ENCODE measurements at regions not wholly inside any gene's neighbourhood (a gene's known extent, or its start where the extent isn't known, plus 50 kb on each side); places are given as distances from the start of the nearest gene placed in this dataset.

DNA sequence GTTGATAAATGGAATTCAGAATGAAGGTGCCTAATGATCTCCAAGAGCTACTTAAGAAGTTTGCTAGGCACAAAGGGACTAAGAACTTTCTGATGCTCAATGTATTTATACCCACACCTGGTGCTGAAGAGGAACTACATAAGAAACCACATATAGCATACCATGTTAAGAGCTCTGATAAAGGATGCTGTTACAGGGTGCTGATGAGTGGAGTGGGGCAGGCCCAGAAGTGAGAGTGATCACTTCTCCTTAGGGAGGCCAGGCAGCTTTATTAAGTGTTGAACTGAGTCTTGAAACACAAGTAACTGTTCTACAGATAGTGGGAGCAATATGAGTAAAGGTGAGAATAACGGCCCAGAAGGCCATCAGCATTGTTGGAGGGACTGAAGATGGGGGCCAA is 68.3 kb upstream of the CHRDL1 start:
- DNase-seq (ENCODE audit: low read depth): no peak

DNA sequence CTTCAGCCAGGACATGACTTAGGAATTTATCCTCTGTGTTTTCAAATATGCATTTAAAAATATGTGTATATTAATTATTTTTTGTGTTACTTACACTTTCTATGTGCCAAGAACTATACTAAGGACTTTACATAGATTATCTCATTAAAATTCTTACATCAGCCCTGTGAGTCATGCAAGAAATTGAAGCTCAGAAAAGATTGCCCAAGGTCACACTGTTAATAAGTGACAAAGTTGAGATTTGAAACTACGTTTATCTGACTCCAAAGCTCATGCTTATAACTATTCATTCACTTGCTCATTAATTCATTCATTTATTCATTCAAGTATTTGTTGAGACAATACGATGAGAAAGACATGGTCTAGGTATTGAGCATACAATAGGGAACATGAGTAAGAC is 62.9 kb upstream of the CHRDL1 start:
- DNase-seq (ENCODE audit: low read depth): no peak

DNA sequence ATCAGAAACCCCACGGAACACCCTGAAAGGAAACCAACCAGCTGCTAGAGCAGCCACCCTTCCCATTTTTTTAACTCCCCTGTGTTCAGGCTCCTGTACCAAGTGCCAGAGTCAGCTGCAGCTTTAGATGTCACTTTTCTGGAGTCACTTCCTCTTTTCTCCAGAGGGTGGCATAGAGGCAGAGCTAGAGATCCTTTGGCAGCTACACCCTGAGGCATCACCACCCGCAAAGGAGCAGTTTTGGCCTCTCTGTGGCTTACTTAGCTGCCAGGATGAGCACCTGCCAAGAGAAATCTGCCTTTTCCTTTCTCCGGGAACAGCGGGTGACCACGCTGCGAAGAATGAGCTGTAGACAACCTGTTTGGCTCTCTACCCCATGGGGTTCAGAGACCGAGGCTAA is 58.0 kb upstream of the CHRDL1 start:
- DNase-seq (ENCODE audit: low read depth): peak; percentile 41

DNA sequence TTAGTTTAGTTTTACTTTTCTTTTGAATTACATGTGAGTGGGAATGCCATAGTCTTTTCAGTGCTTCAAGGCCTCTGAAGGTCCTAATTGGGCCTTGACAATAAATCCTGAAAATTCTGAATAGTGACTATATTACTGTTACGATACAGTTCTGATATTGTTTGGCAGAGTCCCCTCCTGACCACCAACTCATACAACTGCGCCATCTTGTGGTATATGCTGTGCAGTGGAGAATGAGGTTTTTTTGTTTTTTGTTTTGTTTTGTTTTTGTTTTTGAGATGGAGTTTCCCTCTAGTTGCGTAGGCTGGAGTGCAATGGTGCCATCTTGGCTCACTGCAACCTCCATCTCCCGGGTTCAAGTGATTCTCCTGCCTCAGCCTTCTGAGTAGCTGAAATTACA is 56.6 kb upstream of the CHRDL1 start:
- peak; percentile 2 for DNase-seq (ENCODE audit: low read depth)

DNA sequence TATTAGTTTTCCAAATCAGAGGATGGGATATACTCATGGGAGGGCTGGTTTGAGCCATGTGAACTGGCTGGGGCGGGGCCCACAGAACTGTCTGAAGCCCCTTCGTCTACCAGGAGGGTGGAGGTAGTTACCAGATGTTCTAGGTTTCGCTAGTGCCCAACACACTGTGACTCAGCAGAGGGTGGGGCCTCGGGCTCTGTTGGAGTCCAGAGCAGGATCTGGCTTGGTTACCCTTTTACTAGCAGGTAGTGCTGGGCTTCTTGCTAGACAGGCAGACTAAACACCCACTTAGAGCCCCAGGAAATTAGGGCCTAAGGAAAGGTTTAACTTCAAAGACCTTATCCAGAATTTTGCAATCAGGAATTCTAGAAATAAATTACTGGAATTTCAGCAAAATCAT is 56.2 kb upstream of the CHRDL1 start:
- no peak for DNase-seq (ENCODE audit: low read depth)

DNA sequence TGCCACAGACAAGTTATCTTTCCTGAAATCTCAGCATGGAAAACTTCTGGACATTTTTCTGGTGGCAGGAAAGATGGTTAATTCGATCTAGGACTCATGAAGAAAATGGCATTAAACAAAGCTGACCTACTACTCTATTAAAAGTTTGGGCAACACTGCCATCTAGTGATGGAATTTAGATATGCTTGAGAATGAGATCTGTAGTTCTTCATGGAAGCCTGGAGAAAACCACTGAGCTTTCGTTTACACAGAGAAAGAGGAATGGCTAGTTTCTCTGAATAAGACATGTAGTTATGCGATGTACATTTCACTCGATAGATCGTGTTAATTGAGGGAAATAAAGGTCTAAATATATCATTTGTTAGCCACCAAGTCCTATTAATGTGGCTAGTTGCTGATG is 51.7 kb upstream of the CHRDL1 start:
- DNase-seq (ENCODE audit: low read depth): peak; percentile 68

DNA sequence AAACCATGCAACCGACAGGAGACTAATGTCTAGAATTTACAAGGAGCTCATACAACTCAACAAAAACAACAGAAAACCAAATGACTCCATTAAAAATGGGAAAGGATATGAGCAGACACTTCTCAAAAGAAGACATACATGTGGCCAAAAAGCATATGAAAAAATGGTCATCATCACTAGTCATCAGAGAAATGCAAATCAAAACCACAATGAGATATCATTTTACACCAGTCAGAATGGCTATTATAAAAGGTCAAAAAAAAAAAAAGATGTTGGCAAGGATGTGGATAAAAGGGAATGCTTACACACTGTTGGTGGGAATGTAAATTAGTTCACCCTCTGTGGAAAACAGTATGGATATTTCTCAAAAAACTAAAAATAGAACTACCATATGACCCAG is 50.5 kb upstream of the CHRDL1 start:
- DNase-seq (ENCODE audit: low read depth): no peak
